ENCODE measurements at regions not wholly inside any gene's neighbourhood (a gene's known extent, or its start where the extent isn't known, plus 50 kb on each side); places are given as distances from the start of the nearest gene placed in this dataset.

- TF ChIP-seq EZH2phosphoT487 (IDR thresholded peaks at IDR 0.05; ENCODE audit: borderline replicate concordance, low read length), result no peak
- TF ChIP-seq, protein P1, sequence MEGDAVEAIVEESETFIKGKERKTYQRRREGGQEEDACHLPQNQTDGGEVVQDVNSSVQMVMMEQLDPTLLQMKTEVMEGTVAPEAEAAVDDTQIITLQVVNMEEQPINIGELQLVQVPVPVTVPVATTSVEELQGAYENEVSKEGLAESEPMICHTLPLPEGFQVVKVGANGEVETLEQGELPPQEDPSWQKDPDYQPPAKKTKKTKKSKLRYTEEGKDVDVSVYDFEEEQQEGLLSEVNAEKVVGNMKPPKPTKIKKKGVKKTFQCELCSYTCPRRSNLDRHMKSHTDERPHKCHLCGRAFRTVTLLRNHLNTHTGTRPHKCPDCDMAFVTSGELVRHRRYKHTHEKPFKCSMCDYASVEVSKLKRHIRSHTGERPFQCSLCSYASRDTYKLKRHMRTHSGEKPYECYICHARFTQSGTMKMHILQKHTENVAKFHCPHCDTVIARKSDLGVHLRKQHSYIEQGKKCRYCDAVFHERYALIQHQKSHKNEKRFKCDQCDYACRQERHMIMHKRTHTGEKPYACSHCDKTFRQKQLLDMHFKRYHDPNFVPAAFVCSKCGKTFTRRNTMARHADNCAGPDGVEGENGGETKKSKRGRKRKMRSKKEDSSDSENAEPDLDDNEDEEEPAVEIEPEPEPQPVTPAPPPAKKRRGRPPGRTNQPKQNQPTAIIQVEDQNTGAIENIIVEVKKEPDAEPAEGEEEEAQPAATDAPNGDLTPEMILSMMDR (conservative IDR thresholded peaks at IDR 0.05; ENCODE audit: low read depth, low read length), result no peak
Measured at GRCh38 chr20:58033026-58033536, 195.4 kb downstream of the ANKRD60 start.
